Chondrocyte (in vitro differentiated cells): ENCODE measurements at regions not wholly inside any gene's neighbourhood (a gene's known extent, or its start where the extent isn't known, plus 50 kb on each side); places are given as distances from the start of the nearest gene placed in this dataset.

Experiments used
- DNase-seq: peaks from one replicate; pipeline ENCODE4 v3.0.0; 2021; ENCODE audit warnings: mixed read lengths, low spot score
- H3K27ac Mint-ChIP-seq: one replicate; pipeline ENCODE4 v1.8.0; 2021; ENCODE audit warnings: mild to moderate bottlenecking, moderate library complexity, mixed read lengths; ENCODE audit not compliant: unreplicated experiment
- H3K27me3 Mint-ChIP-seq: 2 replicates; pipeline ENCODE4 v1.8.0; 2021; ENCODE audit warnings: low read depth, mixed read lengths
- H3K36me3 Mint-ChIP-seq: 2 replicates; pipeline ENCODE4 v1.8.0; 2021; ENCODE audit warnings: low read depth, mixed read lengths
- H3K4me1 Mint-ChIP-seq: 2 replicates; pipeline ENCODE4 v1.8.0; 2021; ENCODE audit warnings: low read depth, mild to moderate bottlenecking, mixed read lengths
- H3K4me3 Mint-ChIP-seq: one replicate; pipeline ENCODE4 v1.8.0; 2021; ENCODE audit warnings: mild to moderate bottlenecking, moderate library complexity, mixed read lengths; ENCODE audit not compliant: unreplicated experiment
- H3K9me3 Mint-ChIP-seq: 2 replicates; pipeline ENCODE4 v1.8.0; 2021; ENCODE audit warnings: low read depth, mixed read lengths
- CTCF ChIP-seq: fragments of 200-600 bp; sonication (generic); IDR thresholded peaks from 2 replicates; pipeline ENCODE4 v1.5.0; 2021; ENCODE audit warnings: antibody characterized with exemption, mild to moderate bottlenecking, moderate library complexity

DNA sequence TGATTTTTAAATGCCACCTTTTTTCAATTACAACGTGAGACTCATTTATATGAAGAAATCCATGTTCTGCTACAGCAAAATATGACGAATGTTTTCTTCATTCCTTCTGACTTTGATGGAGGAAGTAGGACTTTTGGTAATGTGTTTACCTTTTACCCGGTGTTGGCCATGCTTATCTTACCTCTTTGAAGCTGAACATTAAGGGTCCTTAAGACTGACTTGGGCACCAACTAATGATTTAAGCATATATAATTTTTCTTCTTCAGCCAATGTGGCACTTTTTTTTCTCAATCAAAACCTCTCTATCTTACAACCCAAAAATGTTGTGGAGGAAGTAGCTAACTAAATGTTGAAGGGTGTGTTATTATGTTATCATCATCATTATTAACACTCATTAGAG lies 337.5 kb downstream of the EPHA7 start:
- H3K4me1 Mint-ChIP-seq = no peaks in the 10 kb centered on the region
- H3K27me3 Mint-ChIP-seq = no peaks in the 10 kb centered on the region
- DNase-seq = no peak
- H3K4me3 Mint-ChIP-seq = no peak overlapping the region
- no peaks in the 10 kb centered on the region for H3K9me3 Mint-ChIP-seq
- no peaks in the 10 kb centered on the region for H3K36me3 Mint-ChIP-seq
- H3K27ac Mint-ChIP-seq = no peak overlapping the region
- no peak for TF ChIP-seq CTCF

- no peak for DNase-seq
- H3K9me3 Mint-ChIP-seq = no peaks in the 10 kb centered on the region
- H3K27ac Mint-ChIP-seq = no peak overlapping the region
These were observed 340.3 kb downstream of the EPHA7 start for GRCh38 chr6:93079061-93079460.

GRCh38 chr6:93073811-93074210 lies 345.5 kb downstream of the EPHA7 start:
- peaks cover 5% of the 10 kb centered on the region for H3K9me3 Mint-ChIP-seq
- TF ChIP-seq CTCF = no peak
- no peaks in the 10 kb centered on the region for H3K27me3 Mint-ChIP-seq
- H3K27ac Mint-ChIP-seq = no peak overlapping the region
- H3K4me3 Mint-ChIP-seq = no peak overlapping the region
- no peaks in the 10 kb centered on the region for H3K4me1 Mint-ChIP-seq
- H3K36me3 Mint-ChIP-seq = no peaks in the 10 kb centered on the region
- no peak for DNase-seq

More at GRCh38 chr6:93079061-93079460, 340.3 kb downstream of the EPHA7 start:
- Mint-ChIP-seq H3K4me3 (no peak overlapping the region), H3K4me1 (no peaks in the 10 kb centered on the region), H3K27me3 (no peaks in the 10 kb centered on the region), H3K36me3 (no peaks in the 10 kb centered on the region)
- no peak for TF ChIP-seq CTCF

DNA sequence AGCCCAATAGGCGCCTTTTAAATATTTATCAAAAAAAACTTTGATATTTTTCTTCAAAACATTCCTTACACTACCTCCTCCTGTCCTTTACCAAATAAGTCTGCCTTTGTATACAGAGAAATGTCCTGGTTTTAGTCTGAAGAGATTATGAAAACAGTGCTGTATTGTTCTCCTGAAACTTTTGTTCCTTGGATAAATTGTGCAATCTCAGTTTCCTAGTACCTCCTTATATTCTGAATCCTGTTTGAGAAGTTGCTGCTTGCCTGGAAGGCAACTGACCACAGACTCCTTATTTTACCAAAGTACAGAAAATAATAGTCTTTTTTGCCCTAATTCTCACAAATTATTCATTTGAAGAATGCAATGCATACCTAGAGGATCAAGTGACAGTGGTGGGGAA lies 349.5 kb downstream of the EPHA7 start:
- DNase-seq = no peak
- TF ChIP-seq CTCF = no peak
- H3K36me3 Mint-ChIP-seq = no peaks in the 10 kb centered on the region
- H3K9me3 Mint-ChIP-seq = peaks cover 5% of the 10 kb centered on the region
- H3K27ac Mint-ChIP-seq = no peak overlapping the region
- no peak overlapping the region for H3K4me3 Mint-ChIP-seq
- H3K27me3 Mint-ChIP-seq = no peaks in the 10 kb centered on the region
- no peaks in the 10 kb centered on the region for H3K4me1 Mint-ChIP-seq

DNA sequence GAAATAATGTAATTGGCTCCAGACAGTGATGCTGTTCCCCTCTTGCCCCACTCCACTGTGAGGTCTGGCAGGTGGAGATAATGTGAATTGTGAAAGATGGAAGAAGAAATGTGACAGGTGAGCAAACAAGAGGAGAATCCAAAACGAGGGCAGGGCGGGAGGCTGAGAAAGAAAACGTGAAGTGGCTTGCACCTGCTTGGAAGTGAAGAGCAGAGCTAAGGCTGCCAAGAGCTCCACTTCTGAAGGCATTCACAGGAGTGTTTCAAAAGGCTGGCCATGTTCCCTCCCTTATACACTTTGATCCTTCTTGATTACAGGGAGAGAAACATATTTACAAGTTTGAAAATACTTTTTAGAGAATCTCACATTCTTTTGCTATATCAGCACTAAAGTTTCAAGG lies 359.4 kb downstream of the EPHA7 start:
- Mint-ChIP-seq H3K4me3 (no peak overlapping the region), H3K36me3 (peaks cover 2% of the 10 kb centered on the region), H3K4me1 (no peaks in the 10 kb centered on the region), H3K27me3 (no peaks in the 10 kb centered on the region), H3K27ac (no peak overlapping the region), H3K9me3 (peaks cover 2% of the 10 kb centered on the region)
- TF ChIP-seq CTCF = no peak
- DNase-seq = no peak
